GM21825 (cell line): ENCODE measurements at regions not wholly inside any gene's neighbourhood (a gene's known extent, or its start where the extent isn't known, plus 50 kb on each side); places are given as distances from the start of the nearest gene placed in this dataset.
"Not testable (repeated sequence)": the region's sequence is repeated elsewhere in the genome, so short reads cannot be mapped to it uniquely, and the experiment has no call there.

Experiments used
- ATAC-seq: cut with Tn5 transposase; IDR thresholded peaks from one replicate; pipeline ENCODE4 v1.9.1; 2021; ENCODE audit warnings: mild to moderate bottlenecking, moderate library complexity; ENCODE audit not compliant: unreplicated experiment

DNA sequence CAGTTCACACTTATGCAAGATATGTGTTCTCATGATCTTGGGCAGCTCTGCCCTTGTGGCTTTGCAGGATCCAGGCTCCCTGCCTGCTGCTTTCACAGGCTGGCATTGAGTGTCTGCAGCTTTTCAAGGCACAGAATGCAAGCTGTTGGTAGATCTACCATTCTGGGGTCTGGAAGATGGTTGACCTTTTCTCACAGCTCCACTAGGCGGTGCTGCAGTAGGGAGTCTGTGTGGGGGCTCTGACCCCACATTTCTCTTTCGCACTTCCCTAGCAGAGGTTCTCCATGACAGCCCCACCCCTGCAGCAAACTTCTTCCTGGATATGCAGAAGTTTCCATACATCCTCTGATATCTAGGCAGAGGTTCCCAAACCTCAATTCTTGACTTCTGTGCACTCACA lies 500.5 kb downstream of the BRINP3 start:
- ATAC-seq = no peak

DNA sequence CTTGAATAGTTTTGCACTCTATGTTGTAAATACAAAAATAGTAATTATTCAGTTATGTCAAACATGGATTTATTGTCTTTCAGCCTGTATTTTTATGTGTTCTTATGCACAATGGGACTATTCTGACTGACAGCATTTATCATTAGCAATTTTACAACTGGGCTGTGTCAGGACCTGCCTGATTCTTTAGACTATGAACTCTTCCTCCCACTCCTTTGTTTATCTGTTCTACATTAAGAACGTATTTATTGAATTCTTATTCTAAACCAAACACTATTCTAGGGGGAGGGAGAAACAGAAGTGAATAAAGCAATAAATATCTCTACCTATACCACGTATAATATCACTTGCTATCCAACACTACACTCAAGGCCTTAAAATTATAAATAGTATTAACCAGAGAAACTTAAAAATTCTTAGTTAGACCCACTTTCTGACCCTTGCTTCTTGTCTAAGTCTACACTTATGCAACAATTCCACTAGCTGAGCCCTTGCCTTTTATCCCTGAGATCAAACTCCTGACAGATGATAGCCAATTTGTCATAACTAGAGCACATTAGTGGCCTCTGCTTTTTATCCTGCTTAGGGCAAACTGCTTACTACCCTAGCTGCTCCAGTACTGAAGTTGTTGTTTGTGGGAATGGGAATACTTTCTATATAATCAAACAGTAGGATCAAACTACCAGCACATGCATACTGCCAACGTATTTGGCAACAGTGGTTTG lies 494.3 kb downstream of the BRINP3 start:
- no peak for ATAC-seq

DNA sequence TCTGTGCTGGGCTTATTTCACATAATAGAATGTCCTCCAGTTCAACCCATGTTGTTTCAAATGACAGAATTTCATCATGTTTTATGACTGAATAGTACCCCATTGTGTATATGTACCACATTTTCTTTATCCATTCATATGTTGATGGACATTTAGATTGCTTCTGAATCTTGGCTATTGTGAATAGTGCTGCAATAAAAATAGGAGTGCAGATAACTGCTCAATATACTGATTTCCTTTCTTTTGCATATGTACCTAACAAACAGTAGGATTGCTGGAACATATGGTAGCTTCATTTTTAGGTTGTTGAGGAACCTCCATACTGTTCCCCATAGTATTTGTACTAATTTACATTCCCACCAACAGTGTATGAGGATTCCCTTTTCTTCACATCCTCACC lies 491.1 kb downstream of the BRINP3 start:
- no peak for ATAC-seq

DNA sequence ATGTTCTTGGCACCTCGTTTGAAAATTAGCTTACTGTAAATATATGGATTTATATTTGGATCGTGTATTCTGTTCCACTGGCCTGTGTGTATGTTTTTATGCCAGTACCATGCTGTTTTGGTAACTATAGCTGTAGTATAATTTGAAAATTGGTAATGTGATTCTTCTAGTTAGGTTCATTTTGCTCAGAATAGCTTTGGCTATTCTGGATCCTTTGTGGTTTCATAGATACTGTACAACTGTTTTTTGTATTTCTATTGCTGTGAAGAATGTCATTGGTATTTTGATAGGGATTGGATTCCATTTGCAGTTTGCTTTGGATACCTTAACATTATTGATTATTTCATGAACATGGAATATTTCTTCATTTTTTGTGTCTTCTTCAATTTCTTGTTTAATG lies 490.2 kb downstream of the BRINP3 start:
- ATAC-seq = no peak

DNA sequence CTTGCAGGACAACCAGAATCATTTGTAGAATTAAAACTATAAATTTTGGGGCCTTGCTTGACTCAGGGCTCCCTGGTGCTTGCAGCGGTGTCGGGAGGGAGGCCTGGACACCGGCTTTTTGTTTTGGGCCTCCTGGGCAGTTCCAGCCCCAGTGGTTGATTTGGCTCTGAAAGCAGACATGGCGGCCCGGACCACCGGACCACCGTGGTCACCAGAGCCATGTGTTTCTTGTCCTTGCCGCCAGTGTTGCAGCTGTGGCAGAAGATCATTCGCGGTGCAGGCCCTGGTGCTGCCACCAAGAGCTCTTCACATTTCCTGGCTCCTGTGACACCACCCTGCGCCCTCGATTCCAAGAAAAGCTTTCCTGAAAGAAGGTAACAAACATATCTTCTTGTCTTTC lies 484.8 kb downstream of the BRINP3 start:
- ATAC-seq = no peak

DNA sequence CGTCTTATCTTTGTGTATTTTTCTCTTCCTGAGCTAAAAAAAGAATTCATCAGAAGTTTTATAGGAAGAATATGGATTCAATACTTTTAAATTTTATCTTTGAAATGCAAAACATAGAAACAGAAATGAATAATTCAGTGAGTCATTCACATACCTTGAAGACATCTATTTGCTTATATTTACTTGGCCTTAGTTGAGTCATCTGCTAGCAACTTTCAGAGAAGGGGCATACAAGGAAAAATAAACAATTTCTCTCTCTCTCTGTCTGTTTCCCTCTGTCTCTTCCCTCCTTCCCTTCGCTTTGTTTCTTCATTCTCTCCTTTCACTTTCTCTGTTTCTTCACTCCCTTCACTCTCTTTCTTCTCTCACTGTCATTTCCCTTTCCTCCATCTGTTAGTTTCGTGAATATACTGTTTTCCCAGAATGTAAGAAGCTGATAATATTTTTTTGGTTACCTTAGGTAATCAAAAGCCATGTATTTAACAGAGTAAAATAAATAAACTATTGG lies 477.2 kb downstream of the BRINP3 start:
- no peak for ATAC-seq

DNA sequence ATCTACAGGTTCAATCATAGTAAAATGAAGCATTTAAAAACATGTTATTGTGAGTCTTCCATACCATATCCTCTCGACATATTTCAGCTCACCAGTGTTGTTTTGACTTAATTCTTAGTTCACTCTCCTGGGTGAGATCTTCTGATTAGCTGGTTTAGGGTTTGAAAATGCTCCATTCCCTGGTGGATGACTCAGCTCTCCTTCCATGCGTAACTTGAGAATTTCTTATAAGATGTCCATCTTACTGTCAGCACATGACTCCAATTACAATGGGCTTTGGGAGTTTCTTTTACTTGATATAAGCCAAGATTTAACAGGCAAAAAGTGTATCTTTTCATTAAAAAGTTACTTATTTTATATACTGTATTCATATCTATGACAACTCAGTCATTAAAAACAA lies 476.5 kb downstream of the BRINP3 start:
- no peak for ATAC-seq

DNA sequence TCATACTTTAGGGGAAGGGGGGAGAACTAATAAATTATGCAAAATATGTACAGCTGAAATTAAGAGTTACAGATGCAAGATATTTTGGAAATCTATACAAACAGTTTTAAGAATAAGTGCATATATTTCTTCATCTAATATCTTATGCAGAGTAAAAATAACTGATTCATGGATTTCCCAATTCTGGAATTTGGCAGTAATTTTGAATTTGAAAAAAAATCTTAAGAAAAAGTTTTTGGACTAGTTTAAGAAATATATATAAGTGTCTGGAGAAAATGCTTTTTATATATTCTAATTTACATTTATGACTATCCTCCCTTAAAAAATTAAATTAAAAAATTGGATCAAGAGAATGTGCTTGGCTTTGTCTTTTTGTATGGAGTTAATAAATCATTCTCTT lies 474.3 kb downstream of the BRINP3 start:
- ATAC-seq = no peak

DNA sequence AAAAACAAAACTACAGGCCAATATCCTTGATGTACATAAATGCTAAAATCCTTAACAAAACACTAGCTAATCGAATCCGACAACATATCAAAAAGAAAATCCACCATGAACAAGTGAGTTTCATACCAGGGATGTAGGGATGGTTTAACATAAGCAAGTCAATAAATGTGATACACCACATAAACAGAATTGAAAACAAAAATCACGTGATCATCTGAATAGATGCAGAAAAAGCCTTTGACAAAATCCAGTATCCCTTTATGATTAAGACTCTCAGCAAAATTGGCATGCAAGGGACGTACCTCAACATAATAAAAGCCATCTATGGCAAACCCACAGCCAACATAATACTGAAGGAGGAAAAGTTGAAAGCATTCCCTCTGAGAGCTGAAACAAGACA lies 466.1 kb downstream of the BRINP3 start:
- no peak for ATAC-seq

DNA sequence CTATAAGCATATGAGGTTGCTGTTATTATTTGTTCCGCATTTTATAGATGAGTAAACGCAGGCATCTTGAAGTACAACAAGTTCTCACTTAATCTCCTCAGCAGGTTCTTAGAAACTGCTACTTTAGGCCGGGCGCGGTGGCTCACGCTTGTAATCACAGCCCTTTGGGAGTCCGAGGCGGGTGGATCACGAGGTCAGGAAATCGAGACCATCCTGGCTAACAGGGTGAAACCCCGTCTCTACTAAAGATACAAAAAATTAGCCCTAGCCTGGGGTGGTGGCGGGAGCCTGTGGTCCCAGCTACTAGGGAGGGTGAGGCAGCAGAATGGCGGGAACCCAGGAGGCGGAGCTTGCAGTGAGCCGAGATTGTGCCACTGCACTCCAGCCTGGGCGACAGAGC lies 458.5 kb downstream of the BRINP3 start:
- ATAC-seq = not testable (repeated sequence)

DNA sequence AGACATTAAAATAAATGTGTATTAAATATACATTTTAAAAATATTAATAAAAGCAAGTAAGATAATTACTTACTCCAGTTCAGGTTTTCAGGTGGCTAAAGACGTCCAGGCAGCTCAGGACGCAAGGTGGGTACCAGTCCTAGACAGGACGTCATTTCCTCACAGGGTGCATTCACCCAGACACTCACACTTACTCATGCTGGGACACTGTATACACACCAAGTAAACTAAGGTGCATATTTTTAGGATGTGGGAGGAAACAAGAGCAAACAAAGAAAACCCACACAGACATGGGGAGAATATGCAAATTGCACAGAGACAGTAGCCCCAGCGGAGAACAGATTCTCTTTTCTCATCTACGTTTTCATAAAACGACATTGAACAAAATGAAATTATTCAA lies 457.9 kb downstream of the BRINP3 start:
- no peak for ATAC-seq

DNA sequence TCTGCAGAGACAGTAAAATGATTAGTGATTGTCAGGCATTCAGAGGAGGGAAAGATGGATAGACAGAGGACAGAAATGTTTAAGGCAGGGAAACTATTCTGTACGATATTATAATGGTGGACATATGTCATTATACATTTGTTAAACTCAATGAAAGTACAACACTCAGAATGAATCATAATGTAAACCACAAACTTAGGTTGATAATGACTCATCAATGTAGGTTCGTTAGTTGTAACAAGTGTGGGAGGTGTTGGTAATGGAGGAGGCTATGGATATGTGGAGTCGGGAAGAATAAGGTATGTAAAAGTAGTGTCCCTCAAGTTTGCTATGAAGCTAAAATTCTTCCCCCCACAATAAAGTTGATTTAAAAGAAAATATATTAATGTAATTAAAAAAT lies 455.0 kb downstream of the BRINP3 start:
- ATAC-seq = no peak

DNA sequence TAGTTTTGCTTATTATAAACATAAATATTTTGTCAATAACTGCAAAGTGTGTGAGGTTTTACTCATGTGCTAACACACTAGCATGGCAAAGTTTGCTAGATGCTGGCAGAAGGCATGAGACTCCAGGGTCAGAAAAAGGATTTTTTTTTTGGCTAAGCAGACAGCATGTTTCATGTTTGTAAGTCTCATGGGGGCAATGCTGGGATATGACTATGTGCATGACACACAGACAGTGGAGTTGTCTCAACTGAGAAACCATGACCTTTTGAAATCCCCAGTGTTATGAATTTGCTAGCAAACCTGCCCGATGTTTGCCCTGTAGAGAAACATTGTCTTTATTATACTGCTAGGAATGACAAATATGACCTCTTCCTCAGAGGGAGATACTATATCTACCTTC lies 448.2 kb downstream of the BRINP3 start:
- no peak for ATAC-seq

DNA sequence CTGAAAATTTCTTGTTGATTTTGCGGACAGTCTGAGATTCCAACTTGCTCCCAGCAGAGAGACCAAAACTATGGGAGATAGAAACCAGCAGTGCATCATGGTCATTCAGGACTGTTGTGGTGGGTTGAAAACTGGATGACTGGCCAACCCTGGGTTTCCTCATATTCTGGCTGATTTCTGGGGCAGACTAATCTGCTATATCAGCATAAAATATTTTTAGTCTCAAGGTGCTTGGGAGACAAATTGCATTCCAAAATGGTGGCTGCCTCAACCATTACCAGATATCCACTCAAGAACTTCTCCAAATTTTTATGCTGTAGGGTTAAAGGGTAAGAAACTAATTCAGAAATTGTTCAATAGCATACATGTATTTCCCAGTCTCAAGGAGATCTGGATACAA lies 434.0 kb downstream of the BRINP3 start:
- ATAC-seq = no peak

DNA sequence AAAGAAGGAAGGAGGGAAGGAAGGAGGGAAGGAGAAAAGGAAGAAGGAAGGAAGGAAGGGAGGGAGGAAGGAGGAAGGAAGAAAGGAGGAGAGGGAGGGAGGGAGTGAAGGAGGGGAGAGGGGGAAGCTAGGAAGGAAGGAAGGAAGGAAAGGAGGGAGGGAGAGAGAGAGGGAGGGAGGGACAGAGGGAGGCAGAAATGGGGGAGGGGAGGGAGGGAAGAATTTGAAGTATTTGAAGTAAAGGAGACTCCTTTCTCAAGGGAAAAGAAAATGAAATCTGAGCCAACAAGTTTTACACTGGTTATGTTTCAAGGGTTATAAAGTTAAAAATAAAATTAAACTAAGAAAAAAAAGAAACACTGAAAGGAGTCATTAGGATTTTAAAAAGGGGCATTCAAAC lies 431.4 kb downstream of the BRINP3 start:
- ATAC-seq = no peak
